ENCODE measurements at regions not wholly inside any gene's neighbourhood (a gene's known extent, or its start where the extent isn't known, plus 50 kb on each side); places are given as distances from the start of the nearest gene placed in this dataset.

DNA sequence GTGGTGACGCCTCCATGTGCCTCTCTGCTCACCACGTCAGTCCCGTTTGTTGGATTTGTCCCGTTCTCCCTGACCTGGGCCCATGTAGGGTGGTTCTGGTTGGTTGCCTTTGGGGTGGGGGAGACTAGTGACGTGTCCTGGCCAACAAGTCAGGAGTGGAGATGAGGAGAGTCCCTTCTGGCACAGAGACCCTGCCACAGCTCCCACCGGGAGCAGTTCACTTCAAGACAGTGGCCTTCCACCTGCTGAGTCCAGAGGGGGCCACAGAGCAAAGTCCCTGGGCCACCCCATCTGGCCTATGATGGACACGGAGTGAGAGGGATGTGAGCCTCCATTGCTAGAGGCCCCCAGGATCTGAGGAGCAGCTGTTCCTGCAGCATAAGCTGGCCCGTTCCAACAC is 405.6 kb downstream of the TCERG1L start:
- Histone ChIP-seq H3K4me3 (ENCODE audit: low read depth, low read length, poor library complexity, severe bottlenecking) (no peak overlapping the region), H3K79me2 (ENCODE audit: insufficient read depth, low read length) (no peaks in the 10 kb centered on the region), H3K4me1 (ENCODE audit: insufficient read depth, low read length, severe bottlenecking) (no peaks in the 10 kb centered on the region), H2AFZ (ENCODE audit: low read length) (no peak overlapping the region), H3K36me3 (ENCODE audit: insufficient read depth, low read length) (no peaks in the 10 kb centered on the region), H3K9me2 (ENCODE audit: low read depth, low read length) (no peaks in the 10 kb centered on the region), H3K27ac (ENCODE audit: low read depth, low read length, poor library complexity, severe bottlenecking) (no peak overlapping the region), H4K20me1 (ENCODE audit: insufficient read depth, low read length) (no peaks in the 10 kb centered on the region), H3K4me2 (ENCODE audit: low read length) (no peak overlapping the region), H3K9ac (ENCODE audit: low read length) (no peak overlapping the region), H3K9me3 (ENCODE audit: low read length) (no peaks in the 10 kb centered on the region), H3K27me3 (ENCODE audit: insufficient read depth, low read length) (peaks cover 6% of the 10 kb centered on the region; the same call in 1 of the 2 replicates), H3F3A (ENCODE audit: insufficient read depth, low read length) (no peaks in the 10 kb centered on the region)
- TF ChIP-seq, protein P1, sequence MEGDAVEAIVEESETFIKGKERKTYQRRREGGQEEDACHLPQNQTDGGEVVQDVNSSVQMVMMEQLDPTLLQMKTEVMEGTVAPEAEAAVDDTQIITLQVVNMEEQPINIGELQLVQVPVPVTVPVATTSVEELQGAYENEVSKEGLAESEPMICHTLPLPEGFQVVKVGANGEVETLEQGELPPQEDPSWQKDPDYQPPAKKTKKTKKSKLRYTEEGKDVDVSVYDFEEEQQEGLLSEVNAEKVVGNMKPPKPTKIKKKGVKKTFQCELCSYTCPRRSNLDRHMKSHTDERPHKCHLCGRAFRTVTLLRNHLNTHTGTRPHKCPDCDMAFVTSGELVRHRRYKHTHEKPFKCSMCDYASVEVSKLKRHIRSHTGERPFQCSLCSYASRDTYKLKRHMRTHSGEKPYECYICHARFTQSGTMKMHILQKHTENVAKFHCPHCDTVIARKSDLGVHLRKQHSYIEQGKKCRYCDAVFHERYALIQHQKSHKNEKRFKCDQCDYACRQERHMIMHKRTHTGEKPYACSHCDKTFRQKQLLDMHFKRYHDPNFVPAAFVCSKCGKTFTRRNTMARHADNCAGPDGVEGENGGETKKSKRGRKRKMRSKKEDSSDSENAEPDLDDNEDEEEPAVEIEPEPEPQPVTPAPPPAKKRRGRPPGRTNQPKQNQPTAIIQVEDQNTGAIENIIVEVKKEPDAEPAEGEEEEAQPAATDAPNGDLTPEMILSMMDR (IDR thresholded peaks at IDR 0.05; ENCODE audit: low read length), result no peak

DNA sequence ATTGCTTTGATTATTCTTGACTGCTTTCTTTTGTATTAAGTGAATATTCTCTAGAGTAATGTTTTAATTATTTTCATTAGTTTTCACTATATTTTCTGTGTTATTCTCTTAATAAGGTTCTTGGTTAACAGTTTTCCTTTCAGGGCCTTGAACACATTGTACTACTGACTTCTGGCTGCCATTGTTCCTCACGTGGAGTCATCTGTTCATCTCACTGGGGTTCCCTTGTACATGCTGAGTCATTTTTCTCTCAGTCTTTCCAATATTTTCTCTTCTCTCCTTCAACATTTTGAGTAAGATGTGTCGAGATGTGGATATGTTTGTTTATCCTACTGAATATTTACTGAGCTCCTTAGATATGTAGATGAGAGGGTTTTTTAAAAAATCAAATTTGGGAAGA is 400.7 kb downstream of the TCERG1L start:
- no peaks in the 10 kb centered on the region for H3K4me1 ChIP-seq (ENCODE audit: insufficient read depth, low read length, severe bottlenecking)
- H3F3A ChIP-seq (ENCODE audit: insufficient read depth, low read length), result no peaks in the 10 kb centered on the region
- TF ChIP-seq, protein P1 (IDR thresholded peaks at IDR 0.05; ENCODE audit: low read length), result no peak
- TF ChIP-seq EZH2 (IDR thresholded peaks at IDR 0.05; ENCODE audit: borderline replicate concordance, low read length), result no peak
- H2AFZ ChIP-seq (ENCODE audit: low read length), result no peak overlapping the region
- H4K20me1 ChIP-seq (ENCODE audit: insufficient read depth, low read length), result no peaks in the 10 kb centered on the region
- no peak overlapping the region for H3K4me3 ChIP-seq (ENCODE audit: low read depth, low read length, poor library complexity, severe bottlenecking)
- no peaks in the 10 kb centered on the region for H3K9me3 ChIP-seq (ENCODE audit: low read length)
- no peak overlapping the region for H3K9ac ChIP-seq (ENCODE audit: low read length)
- H3K36me3 ChIP-seq (ENCODE audit: insufficient read depth, low read length), result no peaks in the 10 kb centered on the region
- H3K4me2 ChIP-seq (ENCODE audit: low read length), result no peak overlapping the region
- H3K79me2 ChIP-seq (ENCODE audit: insufficient read depth, low read length), result no peaks in the 10 kb centered on the region
- H3K9me2 ChIP-seq (ENCODE audit: low read depth, low read length), result no peaks in the 10 kb centered on the region
- H3K27me3 ChIP-seq (ENCODE audit: insufficient read depth, low read length), result peaks cover 11% of the 10 kb centered on the region; the same call in 1 of the 2 replicates
- no peak overlapping the region for H3K27ac ChIP-seq (ENCODE audit: low read depth, low read length, poor library complexity, severe bottlenecking)

DNA sequence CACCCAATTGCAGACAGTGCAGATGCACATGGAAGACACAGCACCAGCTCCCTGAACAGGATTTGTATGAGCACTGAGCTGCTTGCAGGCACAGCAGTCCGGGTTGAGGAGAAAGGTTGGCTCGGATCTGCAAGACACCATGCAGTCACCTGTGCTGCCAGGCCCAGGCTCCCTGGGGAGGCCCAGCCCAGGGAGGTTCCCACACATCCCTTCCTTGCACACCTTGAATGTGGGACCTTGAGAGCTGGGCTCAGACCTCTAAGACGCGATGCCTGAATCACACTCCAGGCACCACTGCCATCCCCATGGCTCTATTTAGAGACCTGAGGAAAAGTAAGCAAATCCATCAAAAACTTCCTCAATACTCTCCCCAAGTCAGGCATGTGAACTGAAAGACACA is 397.7 kb downstream of the TCERG1L start:
- Histone ChIP-seq H3K9me3 (ENCODE audit: low read length) (no peaks in the 10 kb centered on the region), H3K9ac (ENCODE audit: low read length) (no peak overlapping the region), H3K4me1 (ENCODE audit: insufficient read depth, low read length, severe bottlenecking) (no peaks in the 10 kb centered on the region), H3K79me2 (ENCODE audit: insufficient read depth, low read length) (no peaks in the 10 kb centered on the region), H3K27ac (ENCODE audit: low read depth, low read length, poor library complexity, severe bottlenecking) (no peak overlapping the region), H3K27me3 (ENCODE audit: insufficient read depth, low read length) (peaks cover 11% of the 10 kb centered on the region; the same call in 1 of the 2 replicates), H3F3A (ENCODE audit: insufficient read depth, low read length) (no peaks in the 10 kb centered on the region), H2AFZ (ENCODE audit: low read length) (no peak overlapping the region), H3K4me3 (ENCODE audit: low read depth, low read length, poor library complexity, severe bottlenecking) (no peak overlapping the region), H3K4me2 (ENCODE audit: low read length) (no peak overlapping the region), H4K20me1 (ENCODE audit: insufficient read depth, low read length) (no peaks in the 10 kb centered on the region), H3K36me3 (ENCODE audit: insufficient read depth, low read length) (no peaks in the 10 kb centered on the region), H3K9me2 (ENCODE audit: low read depth, low read length) (no peaks in the 10 kb centered on the region)
- TF ChIP-seq, protein P1 (IDR thresholded peaks at IDR 0.05; ENCODE audit: low read length), result no peak
- no peak for TF ChIP-seq EZH2 (IDR thresholded peaks at IDR 0.05; ENCODE audit: borderline replicate concordance, low read length)
